Prostate gland (tissue), 2 donors: ENCODE measurements at regions not wholly inside any gene's neighbourhood (a gene's known extent, or its start where the extent isn't known, plus 50 kb on each side); places are given as distances from the start of the nearest gene placed in this dataset.

Experiments used
- POLR2A ChIP-seq: fragments of 450-650 bp; IDR thresholded peaks from one replicate; pipeline ENCODE4 v1.6.1; 2016; ENCODE audit warnings: antibody characterized with exemption, mild to moderate bottlenecking
- POLR2AphosphoS5 ChIP-seq: sonication (generic); formaldehyde crosslinking; IDR thresholded peaks from one replicate; pipeline ENCODE4 v1.6.1; 2017; ENCODE audit warnings: antibody characterized with exemption
- TF ChIP-seq, protein P1 (sequence below), 4 experiments: fragments of 200-600 bp in 2 of 4; fragments of 450-650 bp in 2 of 4; sonication (generic) in 2 of 4; IDR thresholded peaks; 1 replicate in 3 of 4; 2 replicates in 1 of 4; pipeline ENCODE4 v1.5.1; 2016 to 2019; ENCODE audit warnings: antibody characterized with exemption in 4 of 4, mild to moderate bottlenecking in 2 of 4, moderate library complexity in 2 of 4

DNA sequence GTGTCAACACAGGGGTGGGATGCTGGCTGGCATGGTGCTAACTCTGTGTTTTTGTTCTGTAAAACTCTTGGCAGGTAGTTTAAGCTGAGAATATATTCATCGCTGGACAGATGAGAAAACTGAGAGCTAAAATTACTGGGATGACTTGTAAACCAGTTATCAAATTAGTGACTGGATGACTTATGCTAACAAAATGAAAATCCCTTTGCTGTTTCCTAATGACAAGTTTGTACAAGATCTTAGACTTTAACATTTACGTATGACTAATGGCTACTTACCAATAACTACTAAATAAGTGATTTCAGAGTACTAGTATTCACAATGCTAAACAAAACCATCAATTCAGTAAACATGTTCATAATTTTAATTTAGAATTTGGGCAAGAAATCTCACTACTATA is 854.8 kb upstream of the ARRDC3 start:
- TF ChIP-seq, protein P1, sequence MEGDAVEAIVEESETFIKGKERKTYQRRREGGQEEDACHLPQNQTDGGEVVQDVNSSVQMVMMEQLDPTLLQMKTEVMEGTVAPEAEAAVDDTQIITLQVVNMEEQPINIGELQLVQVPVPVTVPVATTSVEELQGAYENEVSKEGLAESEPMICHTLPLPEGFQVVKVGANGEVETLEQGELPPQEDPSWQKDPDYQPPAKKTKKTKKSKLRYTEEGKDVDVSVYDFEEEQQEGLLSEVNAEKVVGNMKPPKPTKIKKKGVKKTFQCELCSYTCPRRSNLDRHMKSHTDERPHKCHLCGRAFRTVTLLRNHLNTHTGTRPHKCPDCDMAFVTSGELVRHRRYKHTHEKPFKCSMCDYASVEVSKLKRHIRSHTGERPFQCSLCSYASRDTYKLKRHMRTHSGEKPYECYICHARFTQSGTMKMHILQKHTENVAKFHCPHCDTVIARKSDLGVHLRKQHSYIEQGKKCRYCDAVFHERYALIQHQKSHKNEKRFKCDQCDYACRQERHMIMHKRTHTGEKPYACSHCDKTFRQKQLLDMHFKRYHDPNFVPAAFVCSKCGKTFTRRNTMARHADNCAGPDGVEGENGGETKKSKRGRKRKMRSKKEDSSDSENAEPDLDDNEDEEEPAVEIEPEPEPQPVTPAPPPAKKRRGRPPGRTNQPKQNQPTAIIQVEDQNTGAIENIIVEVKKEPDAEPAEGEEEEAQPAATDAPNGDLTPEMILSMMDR (IDR thresholded peaks at IDR 0.05): no peak
- no peak for TF ChIP-seq POLR2AphosphoS5
- no peak for TF ChIP-seq POLR2A
